T-helper 17 cell (primary cell): ENCODE measurements at regions not wholly inside any gene's neighbourhood (a gene's known extent, or its start where the extent isn't known, plus 50 kb on each side); places are given as distances from the start of the nearest gene placed in this dataset.

Experiments
- ATAC-seq: fragments of 150-1000 bp; cut with Tn5 transposase; 2 replicates; pipeline ENCODE4 v1.10.0; 2021; ENCODE audit warnings: mild to moderate bottlenecking, moderate library complexity
- DNase-seq, 3 donors: peaks; one replicate each; pipeline versions ENCODE4 v3.0.0 to v3.0.0-alpha.2; 2020 to 2021
- H3K9me3 ChIP-seq: one replicate; pipeline ENCODE4 v1.7.0; 2013; ENCODE audit warnings: low read length, mild to moderate bottlenecking; ENCODE audit not compliant: control insufficient read depth, poor library complexity, severe bottlenecking
- H3K27ac Mint-ChIP-seq: one replicate; pipeline ENCODE4 v1.8.0; 2022; ENCODE audit warnings: mild to moderate bottlenecking, moderate library complexity, mixed read lengths
- H3K27me3 Mint-ChIP-seq: one replicate; pipeline ENCODE4 v1.8.0; 2022; ENCODE audit warnings: mixed read lengths
- H3K36me3 Mint-ChIP-seq: one replicate; pipeline ENCODE4 v1.8.0; 2022; ENCODE audit warnings: low read depth, mixed read lengths
- H3K4me1 Mint-ChIP-seq: one replicate; pipeline ENCODE4 v1.8.0; 2022; ENCODE audit warnings: mild to moderate bottlenecking, mixed read lengths
- H3K4me3 Mint-ChIP-seq: one replicate; pipeline ENCODE4 v1.8.0; 2022; ENCODE audit warnings: mild to moderate bottlenecking, moderate library complexity, mixed read lengths

DNA sequence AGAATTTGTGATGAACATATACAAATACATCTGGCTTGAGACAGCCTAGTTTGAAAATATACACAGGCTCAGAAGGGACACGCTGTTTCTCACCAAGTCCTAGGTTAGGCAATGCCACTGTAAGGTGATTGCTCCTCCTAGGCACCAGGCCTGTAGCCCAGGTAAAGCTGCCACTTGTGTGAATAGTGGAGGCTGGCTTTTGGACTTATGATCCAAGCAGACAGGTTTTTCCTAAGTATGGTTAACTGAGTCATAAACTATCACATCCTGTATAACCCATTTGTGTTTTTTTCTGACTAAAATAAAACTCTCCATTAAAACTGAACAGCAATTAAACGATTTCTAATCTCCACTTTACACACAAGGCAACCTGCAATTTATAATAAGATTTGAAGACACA, 81.0 kb downstream of the SEMA4F start:
- no peak for ATAC-seq
- DNase-seq, result no peak
- H3K4me1 Mint-ChIP-seq, result no peaks in the 10 kb centered on the region
- H3K27me3 Mint-ChIP-seq, result peaks cover 34% of the 10 kb centered on the region
- no peaks in the 10 kb centered on the region for H3K9me3 ChIP-seq
- H3K4me3 Mint-ChIP-seq, result no peak overlapping the region
- H3K36me3 Mint-ChIP-seq, result peaks cover 7% of the 10 kb centered on the region
- no peak overlapping the region for H3K27ac Mint-ChIP-seq

DNA sequence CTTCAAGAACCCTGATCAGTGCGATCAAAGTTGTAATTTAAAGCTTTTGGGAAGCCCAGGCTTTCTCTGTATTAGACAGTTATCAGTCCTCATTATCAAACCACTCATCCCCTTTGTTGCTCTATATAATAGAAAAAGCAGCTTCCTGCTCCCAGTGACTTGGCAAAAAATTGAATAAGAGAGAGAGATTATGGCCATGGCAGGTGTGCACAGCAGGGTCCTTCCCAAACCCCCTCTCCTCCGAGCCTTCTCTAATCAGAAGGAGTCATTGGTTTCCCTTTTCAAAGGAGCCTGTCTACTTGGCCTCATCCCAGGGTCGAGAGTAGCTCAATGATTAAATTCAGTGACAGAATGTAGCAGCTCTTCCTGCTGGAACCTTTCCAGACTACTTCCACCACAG, 81.5 kb downstream of the SEMA4F start:
- Mint-ChIP-seq H3K4me3 (no peak overlapping the region), H3K4me1 (no peaks in the 10 kb centered on the region), H3K36me3 (peaks cover 4% of the 10 kb centered on the region), H3K27ac (no peak overlapping the region), H3K27me3 (peaks cover 32% of the 10 kb centered on the region)
- ATAC-seq, result no peak
- H3K9me3 ChIP-seq, result no peaks in the 10 kb centered on the region
- DNase-seq, result no peak

DNA sequence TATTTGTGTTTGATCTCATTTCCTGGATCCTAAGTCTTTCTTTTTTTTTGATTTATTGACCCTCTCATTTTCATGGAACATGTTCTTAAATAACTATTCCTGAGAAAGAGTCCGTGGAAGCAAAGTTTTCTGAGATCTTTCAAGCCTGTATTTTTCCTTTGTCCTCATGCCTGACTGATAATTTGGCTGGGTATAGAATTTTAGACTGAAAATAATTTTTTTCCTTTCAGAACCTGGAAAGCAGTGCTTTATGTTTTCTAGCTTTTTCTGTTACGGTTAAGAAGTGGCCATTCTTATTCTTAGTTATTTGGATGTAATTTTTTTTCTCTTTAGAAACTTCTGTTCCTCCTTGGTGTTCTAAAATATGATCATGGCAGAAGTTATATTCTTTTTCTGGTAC, 82.5 kb downstream of the SEMA4F start:
- Mint-ChIP-seq H3K4me1 (no peaks in the 10 kb centered on the region), H3K36me3 (peaks cover 5% of the 10 kb centered on the region), H3K27ac (no peak overlapping the region), H3K27me3 (peaks cover 26% of the 10 kb centered on the region), H3K4me3 (no peak overlapping the region)
- DNase-seq (no peak), ATAC-seq (no peak)
- no peaks in the 10 kb centered on the region for H3K9me3 ChIP-seq

DNA sequence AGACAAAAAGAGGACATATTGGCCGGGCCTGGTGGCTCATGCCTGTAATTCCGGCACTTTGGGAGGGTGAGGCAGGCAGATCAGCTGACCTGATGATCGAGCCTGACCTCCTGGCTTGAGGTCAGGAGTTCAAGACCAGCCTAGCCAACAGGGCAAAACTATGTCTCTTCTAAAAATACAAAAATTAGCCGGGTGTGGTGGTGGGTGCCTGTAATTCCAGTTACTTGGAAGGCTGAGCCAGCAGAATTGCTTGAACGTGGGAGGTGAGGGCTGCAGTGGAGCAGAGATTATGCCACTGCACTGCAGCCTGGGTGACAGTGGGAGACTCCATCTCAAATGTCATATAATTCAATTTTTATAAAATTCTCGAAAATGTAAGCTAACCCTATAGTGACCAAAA, 84.5 kb downstream of the SEMA4F start:
- H3K36me3 Mint-ChIP-seq, result peaks cover 8% of the 10 kb centered on the region
- no peaks in the 10 kb centered on the region for H3K9me3 ChIP-seq
- no peak for DNase-seq
- no peaks in the 10 kb centered on the region for H3K4me1 Mint-ChIP-seq
- no peak overlapping the region for H3K27ac Mint-ChIP-seq
- no peak overlapping the region for H3K4me3 Mint-ChIP-seq
- ATAC-seq, result no peak
- H3K27me3 Mint-ChIP-seq, result peaks cover 36% of the 10 kb centered on the region

DNA sequence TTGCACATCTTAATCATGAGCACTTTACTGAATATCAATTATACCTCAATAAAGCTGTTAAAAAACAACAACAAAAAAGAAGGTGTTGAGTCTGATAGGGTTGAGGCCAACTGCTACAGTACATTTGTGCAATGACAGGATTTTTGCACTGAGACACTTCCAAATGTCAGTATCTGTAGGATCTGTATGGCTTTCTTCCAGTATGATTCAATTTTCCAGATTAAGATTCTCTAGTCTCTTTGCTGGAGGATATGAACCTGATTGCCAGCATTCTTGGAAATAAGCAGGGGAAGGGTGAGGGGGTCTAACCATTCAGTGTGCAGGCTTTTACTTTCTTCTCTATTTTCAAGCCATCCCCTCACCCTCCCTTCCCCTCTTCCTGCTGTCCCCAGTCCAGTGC, 85.1 kb downstream of the SEMA4F start:
- ATAC-seq, result no peak

DNA sequence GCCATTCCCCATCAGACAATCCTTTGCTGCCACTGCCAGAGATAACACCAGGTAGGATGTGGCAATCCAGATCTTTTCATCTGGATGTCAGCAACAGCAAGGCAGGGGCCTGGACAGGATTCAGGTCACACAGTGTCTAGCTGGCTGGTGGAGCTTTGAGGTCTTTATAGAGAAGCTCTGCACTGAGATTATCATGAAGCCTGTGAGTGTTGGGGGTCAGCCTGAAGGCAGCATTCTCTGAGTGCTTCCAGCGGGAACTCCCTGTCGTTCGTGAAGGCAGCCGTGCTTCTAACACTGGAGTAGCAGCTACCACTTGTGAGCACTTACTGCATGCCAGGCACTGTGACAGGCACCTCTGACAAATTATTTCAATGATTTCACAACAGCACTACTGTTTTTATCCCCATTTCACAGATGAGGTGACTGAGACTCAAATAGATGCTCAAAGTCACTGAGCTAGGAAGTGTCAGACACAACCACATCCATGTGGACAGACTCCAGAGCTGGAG, 85.7 kb downstream of the SEMA4F start:
- ATAC-seq, result no peak
- no peak for DNase-seq
- Mint-ChIP-seq H3K4me3 (no peak overlapping the region), H3K27ac (no peak overlapping the region), H3K4me1 (no peaks in the 10 kb centered on the region), H3K27me3 (peaks cover 30% of the 10 kb centered on the region), H3K36me3 (peaks cover 8% of the 10 kb centered on the region)
- no peaks in the 10 kb centered on the region for H3K9me3 ChIP-seq

More for the DNA sequence above, 85.1 kb downstream of the SEMA4F start:
- H3K36me3 Mint-ChIP-seq, result peaks cover 8% of the 10 kb centered on the region
- H3K27ac Mint-ChIP-seq, result no peak overlapping the region
- no peaks in the 10 kb centered on the region for H3K4me1 Mint-ChIP-seq
- H3K9me3 ChIP-seq, result no peaks in the 10 kb centered on the region
- no peak for DNase-seq
- H3K4me3 Mint-ChIP-seq, result no peak overlapping the region
- peaks cover 36% of the 10 kb centered on the region for H3K27me3 Mint-ChIP-seq

DNA sequence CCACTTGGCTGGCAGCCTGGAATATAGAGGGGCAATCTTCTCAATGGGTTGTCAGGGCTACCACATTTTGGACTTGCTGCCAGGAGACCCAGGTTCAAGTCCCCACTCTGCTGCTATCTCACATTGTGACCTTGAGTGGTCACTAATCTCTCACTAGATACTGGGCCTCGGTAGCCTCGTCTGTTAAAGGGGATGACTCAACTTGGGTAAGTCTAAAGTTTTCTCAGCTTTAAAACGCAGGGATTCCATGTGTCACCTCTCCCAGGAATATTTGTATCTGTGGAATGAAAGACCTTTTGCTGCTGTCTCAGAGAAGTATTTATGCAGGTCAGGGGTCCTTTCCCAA, 86.3 kb downstream of the SEMA4F start:
- Mint-ChIP-seq H3K4me3 (no peak overlapping the region), H3K4me1 (no peaks in the 10 kb centered on the region)

DNA sequence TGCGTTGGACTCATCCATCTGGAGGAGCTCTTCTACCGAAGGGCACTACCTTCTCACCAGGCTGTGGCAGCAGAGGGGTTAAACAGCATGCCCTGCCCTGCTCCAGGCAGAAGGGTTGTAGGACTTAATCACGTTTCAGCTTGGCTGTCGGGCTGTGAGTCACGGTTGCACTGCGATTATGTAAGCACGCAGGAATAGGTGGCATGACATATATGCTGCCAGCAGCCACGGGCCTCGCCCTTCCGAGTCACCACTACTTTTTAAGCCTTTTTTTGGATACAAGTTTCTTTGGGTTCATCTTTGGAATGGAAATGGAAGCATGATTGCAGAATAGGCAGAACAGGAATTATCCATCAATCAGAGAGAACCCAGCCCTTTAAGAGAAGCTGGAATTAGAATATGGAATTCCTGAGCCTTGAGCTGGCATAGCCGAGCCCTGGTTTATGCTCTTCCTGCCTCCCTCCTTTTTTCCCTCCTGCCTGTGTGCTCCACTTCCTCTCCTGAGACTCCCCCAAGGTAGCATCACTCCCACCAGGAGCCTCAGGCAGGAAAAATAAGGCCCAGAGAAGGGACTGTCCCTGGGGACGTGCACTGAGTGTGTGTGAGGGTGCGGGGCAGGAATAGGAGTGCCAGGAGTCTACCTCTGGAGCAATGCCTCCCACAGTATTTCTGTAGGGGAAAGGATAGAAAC, 86.8 kb downstream of the SEMA4F start:
- no peak overlapping the region for H3K4me3 Mint-ChIP-seq

More for the DNA sequence above, 86.3 kb downstream of the SEMA4F start:
- no peaks in the 10 kb centered on the region for H3K9me3 ChIP-seq
- Mint-ChIP-seq H3K36me3 (peaks cover 8% of the 10 kb centered on the region), H3K27ac (no peak overlapping the region), H3K27me3 (peaks cover 24% of the 10 kb centered on the region)
- ATAC-seq (no peak), DNase-seq (no peak)

DNA sequence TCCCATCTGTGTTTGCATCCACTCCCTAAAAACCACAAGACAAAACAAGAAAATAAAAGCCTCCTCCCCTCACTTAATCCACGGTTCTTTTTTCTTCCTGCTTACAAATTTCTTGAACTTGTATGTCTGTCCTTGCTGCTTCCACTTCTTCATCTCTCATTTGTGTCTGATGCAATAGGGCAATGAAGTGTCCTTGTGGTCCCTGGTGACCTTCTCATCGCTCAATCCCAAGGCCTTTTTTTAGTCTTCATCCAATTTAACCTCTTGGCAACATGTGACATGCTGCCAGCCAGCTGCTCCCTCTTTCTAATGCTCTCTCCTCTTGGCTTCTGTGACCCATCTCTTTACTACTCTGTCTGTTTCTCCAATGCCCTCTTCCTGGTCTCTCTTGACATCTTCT, 87.6 kb downstream of the SEMA4F start:
- no peaks in the 10 kb centered on the region for H3K9me3 ChIP-seq
- ATAC-seq (no peak), DNase-seq (no peak)
- Mint-ChIP-seq H3K27ac (no peak overlapping the region), H3K27me3 (peaks cover 20% of the 10 kb centered on the region), H3K4me1 (no peaks in the 10 kb centered on the region), H3K36me3 (peaks cover 8% of the 10 kb centered on the region), H3K4me3 (no peak overlapping the region)

More for the DNA sequence above, 86.8 kb downstream of the SEMA4F start:
- H3K4me1 Mint-ChIP-seq, result no peaks in the 10 kb centered on the region
- DNase-seq, result no peak
- peaks cover 8% of the 10 kb centered on the region for H3K36me3 Mint-ChIP-seq
- H3K27ac Mint-ChIP-seq, result no peak overlapping the region
- peaks cover 20% of the 10 kb centered on the region for H3K27me3 Mint-ChIP-seq
- no peak for ATAC-seq
- H3K9me3 ChIP-seq, result no peaks in the 10 kb centered on the region

DNA sequence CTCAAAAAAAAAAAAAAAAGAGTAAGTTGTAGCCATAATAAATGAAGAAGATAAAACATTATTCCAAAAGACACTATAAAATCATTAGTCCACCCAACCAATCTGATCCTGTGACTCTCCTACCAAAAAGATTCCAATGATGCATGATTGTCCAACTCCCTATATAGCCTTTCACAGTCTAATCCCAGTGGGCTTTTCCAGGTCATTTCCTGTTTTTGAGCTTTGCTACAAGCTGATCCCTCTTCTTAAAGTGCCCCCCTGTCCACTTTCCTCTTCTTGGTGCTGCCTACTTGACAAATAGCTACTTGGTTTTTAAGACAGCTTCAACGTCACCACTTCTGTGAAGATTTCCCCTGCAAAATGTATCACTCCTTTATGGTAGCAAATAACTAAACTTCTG, 88.4 kb downstream of the SEMA4F start:
- Mint-ChIP-seq H3K27me3 (peaks cover 20% of the 10 kb centered on the region), H3K4me3 (no peak overlapping the region), H3K4me1 (no peaks in the 10 kb centered on the region), H3K27ac (no peak overlapping the region), H3K36me3 (peaks cover 4% of the 10 kb centered on the region)
- DNase-seq (no peak), ATAC-seq (no peak)
- no peaks in the 10 kb centered on the region for H3K9me3 ChIP-seq

DNA sequence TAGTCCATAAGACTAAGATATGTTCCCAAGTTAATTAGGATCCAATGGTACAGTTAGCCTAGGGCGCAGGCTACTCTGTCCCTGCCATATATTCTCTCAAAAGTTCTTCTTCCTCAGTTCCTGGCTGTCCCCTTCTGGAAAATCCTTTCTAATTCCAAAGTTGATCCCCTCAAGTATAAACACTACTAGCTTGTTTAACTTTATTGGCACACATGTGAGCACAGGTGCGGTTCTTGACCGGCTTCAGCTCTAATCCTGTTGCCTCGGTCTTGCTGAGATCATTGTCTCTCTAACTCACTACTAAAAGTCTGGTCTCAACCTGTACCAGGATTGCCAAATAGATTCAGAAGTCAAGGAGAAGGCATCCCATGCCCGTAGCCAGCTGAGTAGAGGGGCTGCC, 89.0 kb downstream of the SEMA4F start:
- no peak overlapping the region for H3K27ac Mint-ChIP-seq
- peaks cover 4% of the 10 kb centered on the region for H3K36me3 Mint-ChIP-seq

DNA sequence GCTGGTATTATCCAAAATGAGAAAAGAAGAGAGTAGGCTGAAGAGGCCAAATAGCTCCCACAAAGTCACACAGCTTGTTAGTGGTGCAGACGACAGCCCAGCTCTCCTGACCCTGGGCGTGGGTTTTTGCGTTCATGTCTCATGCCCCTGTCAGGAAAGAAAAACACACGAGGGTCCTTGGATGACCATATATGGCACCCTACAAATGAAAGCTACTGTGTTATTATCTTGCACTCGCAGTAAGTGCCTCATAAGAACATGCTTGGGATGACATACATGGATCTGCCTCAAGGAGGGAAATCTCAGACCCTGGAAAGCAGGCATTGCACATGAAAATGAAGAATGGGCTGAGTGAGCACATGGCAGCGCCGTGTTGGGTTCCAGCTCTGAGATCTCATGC, 89.7 kb downstream of the SEMA4F start:
- Mint-ChIP-seq H3K36me3 (peaks cover 4% of the 10 kb centered on the region), H3K4me3 (no peak overlapping the region), H3K27me3 (peaks cover 29% of the 10 kb centered on the region), H3K27ac (no peak overlapping the region), H3K4me1 (no peaks in the 10 kb centered on the region)
- no peaks in the 10 kb centered on the region for H3K9me3 ChIP-seq
- DNase-seq (no peak), ATAC-seq (no peak)

More for the DNA sequence above, 89.0 kb downstream of the SEMA4F start:
- Mint-ChIP-seq H3K4me1 (no peaks in the 10 kb centered on the region), H3K27me3 (peaks cover 25% of the 10 kb centered on the region), H3K4me3 (no peak overlapping the region)
- DNase-seq, result no peak
- H3K9me3 ChIP-seq, result no peaks in the 10 kb centered on the region
- ATAC-seq, result no peak

DNA sequence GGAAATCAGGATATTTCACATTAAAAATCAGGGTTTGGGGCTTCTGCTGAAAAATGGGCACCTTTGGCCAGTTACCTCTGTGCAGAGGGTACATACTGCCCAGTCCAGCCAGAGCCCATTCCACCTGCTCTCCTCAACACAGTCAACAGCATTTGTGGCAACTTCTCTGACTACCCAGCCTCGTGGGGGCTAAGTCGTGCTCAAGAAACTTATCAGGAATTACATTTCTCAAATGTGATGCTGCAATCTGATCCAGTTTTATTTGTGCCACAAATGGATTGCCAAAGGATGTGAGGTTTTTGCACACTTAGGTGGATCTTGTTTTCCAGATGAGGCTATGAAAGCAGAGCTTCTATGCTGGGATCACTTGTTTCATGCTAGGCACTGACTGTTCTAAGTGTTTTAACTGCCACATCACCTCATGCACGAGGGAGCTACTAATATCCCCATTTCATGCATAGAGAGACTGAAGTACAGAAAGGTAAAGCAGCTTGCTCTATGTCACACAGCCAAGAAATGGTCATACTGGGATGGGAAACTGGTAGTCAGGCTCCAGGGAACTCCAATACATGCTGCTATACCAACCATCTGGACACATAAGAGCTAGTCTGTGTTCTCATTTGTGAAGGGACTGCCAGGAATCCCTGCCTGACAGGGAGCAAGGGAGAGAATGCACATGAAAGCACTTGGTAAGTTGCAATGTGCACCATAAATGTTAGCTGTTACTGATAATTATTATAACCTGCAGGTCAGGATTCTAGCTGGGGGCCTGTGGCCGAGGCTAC, 89.0 kb upstream of the HK2 start:
- Mint-ChIP-seq H3K36me3 (peaks cover 4% of the 10 kb centered on the region), H3K4me1 (no peaks in the 10 kb centered on the region), H3K27me3 (peaks cover 37% of the 10 kb centered on the region), H3K4me3 (no peak overlapping the region), H3K27ac (no peak overlapping the region)
- H3K9me3 ChIP-seq, result no peaks in the 10 kb centered on the region
- ATAC-seq, result no peak
- DNase-seq, result no peak

DNA sequence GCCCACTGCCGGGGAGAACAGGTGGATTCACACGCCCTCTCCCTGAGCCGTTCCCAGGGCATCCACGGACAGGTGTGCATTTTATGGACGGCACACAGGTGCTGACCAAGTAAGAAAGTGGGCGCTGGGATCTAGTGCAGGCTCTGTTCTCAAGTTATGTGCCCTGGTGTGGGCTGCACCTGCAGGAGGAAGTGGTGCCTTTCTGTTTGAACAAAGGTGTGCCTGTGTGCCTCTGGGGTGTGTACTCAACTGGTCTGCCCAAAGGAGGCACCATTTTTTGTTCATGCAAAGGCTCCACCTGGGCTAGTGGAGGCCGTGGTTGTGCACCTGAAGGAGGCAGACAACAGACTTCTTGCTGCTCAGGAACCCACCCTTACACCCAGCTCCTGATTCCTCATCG, 88.2 kb upstream of the HK2 start:
- peaks cover 44% of the 10 kb centered on the region for H3K27me3 Mint-ChIP-seq

More for the DNA sequence above, 88.2 kb upstream of the HK2 start:
- Mint-ChIP-seq H3K4me1 (no peaks in the 10 kb centered on the region), H3K4me3 (no peak overlapping the region), H3K36me3 (peaks cover 4% of the 10 kb centered on the region), H3K27ac (no peak overlapping the region)
- H3K9me3 ChIP-seq, result no peaks in the 10 kb centered on the region
- ATAC-seq, result no peak
- DNase-seq, result no peak
